ENCODE measurements at regions not wholly inside any gene's neighbourhood (a gene's known extent, or its start where the extent isn't known, plus 50 kb on each side); places are given as distances from the start of the nearest gene placed in this dataset.

DNA sequence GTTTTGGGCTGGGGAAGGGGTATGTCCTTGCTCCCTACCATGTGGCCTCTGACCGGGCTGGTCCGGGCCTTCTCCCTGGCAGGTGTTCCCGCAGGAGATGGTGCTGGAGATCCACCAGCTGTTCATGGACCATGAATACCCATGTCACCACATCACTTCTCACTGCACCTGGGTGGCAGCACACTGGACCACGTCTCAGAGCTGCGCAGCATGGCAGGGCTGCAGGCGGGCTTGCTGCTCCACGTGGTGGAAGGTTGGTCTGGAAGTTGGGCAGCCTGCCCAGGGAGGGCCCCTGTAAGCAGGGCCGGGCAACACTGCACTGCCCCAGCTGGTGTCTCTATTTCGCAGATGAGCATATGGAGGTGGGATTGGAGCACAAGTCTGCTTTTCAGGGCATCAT lies 169.5 kb upstream of the ZNF267 start:
- H3K4me3 ChIP-seq, result no peak overlapping the region
- H3K79me2 ChIP-seq (ENCODE audit: insufficient read depth), result peaks cover 7% of the 10 kb centered on the region
- no peaks in the 10 kb centered on the region for H3K27me3 ChIP-seq (replicated peaks; ENCODE audit: insufficient read depth)
- H3K9me3 ChIP-seq (ENCODE audit: low read depth), result no peaks in the 10 kb centered on the region
- H3K27ac ChIP-seq, result no peak overlapping the region
- H3K36me3 ChIP-seq (ENCODE audit: low read depth), result no peaks in the 10 kb centered on the region
- H3K4me1 ChIP-seq (ENCODE audit: insufficient read depth), result 0 out of 2 replicates have a peak, but pooled peaks cover 3% of the 10 kb centered on the region
- TF ChIP-seq EZH2 (IDR thresholded peaks at IDR 0.05; ENCODE audit: insufficient read depth, poor library complexity, severe bottlenecking) (no peak), EZH2phosphoT487 (IDR thresholded peaks at IDR 0.05; ENCODE audit: insufficient read depth, low read depth) (no peak)
- DNase-seq, result no peak
- no peaks in the 10 kb centered on the region for H4K20me1 ChIP-seq (ENCODE audit: insufficient read depth)
- H3K4me2 ChIP-seq (ENCODE audit: unreplicated experiment), result no peak overlapping the region
- no peaks in the 10 kb centered on the region for H3K9me2 ChIP-seq (ENCODE audit: insufficient read depth)
- in situ Hi-C loops (cut with MboI), result loop anchor here (25.0 kb wide), 2 partner anchors 492 to 742 kb away; partner anchors contain the start of genes PYCARD, PYDC1, SETD1A and TRIM72
- H3F3A ChIP-seq (ENCODE audit: insufficient read depth), result no peaks in the 10 kb centered on the region
- no peak overlapping the region for H2AFZ ChIP-seq
- WGBS, 2 experiments (ENCODE audit: low coverage in 1 of 2, low lambda C conversion rate in 2 of 2, missing lambda C conversion rate in 2 of 2), result 94 to 95% methylated on average over 8 to 9 of the region's 9 CpGs
- H3K9ac ChIP-seq, result no peak overlapping the region

DNA sequence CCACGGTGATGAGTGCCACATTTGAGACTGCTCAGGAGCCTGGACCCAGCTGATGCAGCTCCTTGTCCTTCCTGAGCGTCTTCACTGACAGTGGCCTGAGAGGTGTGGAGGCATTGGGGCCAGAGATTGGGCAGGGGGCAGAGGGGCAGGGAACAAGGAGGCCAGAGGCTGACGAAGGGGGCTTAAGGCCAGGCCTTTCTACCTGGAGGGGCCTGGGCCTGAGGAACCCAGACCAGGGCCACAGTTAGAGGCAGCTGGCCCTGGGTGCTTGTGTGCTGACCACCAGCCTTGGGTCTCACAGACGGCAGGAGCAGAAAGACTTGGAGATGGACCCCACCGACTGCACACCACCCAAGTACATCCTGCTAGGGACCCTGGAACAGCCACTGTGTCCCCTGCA lies 168.2 kb upstream of the ZNF267 start:
- in situ Hi-C loops (cut with MboI), result loop anchor here (25.0 kb wide), 2 partner anchors 493 to 743 kb away; partner anchors contain the start of genes PYCARD, PYDC1, SETD1A and TRIM72
- WGBS, 2 experiments (ENCODE audit: low coverage in 1 of 2, low lambda C conversion rate in 2 of 2, missing lambda C conversion rate in 2 of 2), result 93 to 97% methylated on average over 5 of the region's 5 CpGs
- no peak for TF ChIP-seq EZH2phosphoT487 (IDR thresholded peaks at IDR 0.05; ENCODE audit: insufficient read depth, low read depth)

DNA sequence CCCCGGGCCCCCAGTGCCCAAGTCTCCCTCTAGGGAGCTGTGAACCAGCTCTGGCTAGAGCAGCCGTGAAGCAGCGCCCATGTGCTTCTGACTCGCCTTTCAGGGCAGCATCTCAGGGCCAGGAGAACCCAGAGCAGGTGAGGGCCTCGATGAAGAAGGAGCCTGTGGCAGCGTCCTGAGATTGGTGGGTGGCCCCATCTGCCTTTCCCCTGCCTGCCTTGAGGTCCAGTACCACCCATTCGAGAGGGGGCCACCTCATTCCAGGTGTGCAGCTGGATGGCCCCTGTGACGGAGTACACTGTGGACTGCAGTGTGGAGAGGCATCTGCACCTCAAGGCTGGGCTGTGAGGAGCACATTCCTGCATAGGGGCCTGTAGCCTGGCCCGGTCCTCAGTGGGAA lies 167.3 kb upstream of the ZNF267 start:
- Histone ChIP-seq H3K27ac (no peak overlapping the region), H4K20me1 (ENCODE audit: insufficient read depth) (no peaks in the 10 kb centered on the region), H3F3A (ENCODE audit: insufficient read depth) (no peaks in the 10 kb centered on the region), H3K9ac (no peak overlapping the region), H3K79me2 (ENCODE audit: insufficient read depth) (peaks cover 4% of the 10 kb centered on the region), H3K36me3 (ENCODE audit: low read depth) (no peaks in the 10 kb centered on the region), H2AFZ (no peak overlapping the region), H3K9me2 (ENCODE audit: insufficient read depth) (no peaks in the 10 kb centered on the region), H3K4me1 (ENCODE audit: insufficient read depth) (no peaks in the 10 kb centered on the region), H3K9me3 (ENCODE audit: low read depth) (no peaks in the 10 kb centered on the region), H3K4me2 (ENCODE audit: unreplicated experiment) (no peak overlapping the region), H3K27me3 (replicated peaks; ENCODE audit: insufficient read depth) (no peaks in the 10 kb centered on the region), H3K4me3 (no peak overlapping the region)
- no peak for DNase-seq
- WGBS, 2 experiments (ENCODE audit: low coverage in 1 of 2, low lambda C conversion rate in 2 of 2, missing lambda C conversion rate in 2 of 2), result 85 to 92% methylated on average over 9 of the region's 9 CpGs
- TF ChIP-seq EZH2phosphoT487 (IDR thresholded peaks at IDR 0.05; ENCODE audit: insufficient read depth, low read depth), result no peak
- no peak for TF ChIP-seq EZH2 (IDR thresholded peaks at IDR 0.05; ENCODE audit: insufficient read depth, poor library complexity, severe bottlenecking)
- in situ Hi-C loops (cut with MboI), result loop anchor here (25.0 kb wide), 2 partner anchors 494 to 744 kb away; partner anchors contain the start of genes PYCARD, PYDC1, SETD1A and TRIM72

More for the DNA sequence above, 168.2 kb upstream of the ZNF267 start:
- Histone ChIP-seq H3K27me3 (replicated peaks; ENCODE audit: insufficient read depth) (no peaks in the 10 kb centered on the region), H3F3A (ENCODE audit: insufficient read depth) (no peaks in the 10 kb centered on the region), H4K20me1 (ENCODE audit: insufficient read depth) (no peaks in the 10 kb centered on the region), H3K79me2 (ENCODE audit: insufficient read depth) (peaks cover 7% of the 10 kb centered on the region), H3K9ac (no peak overlapping the region), H3K4me1 (ENCODE audit: insufficient read depth) (0 out of 2 replicates have a peak, but pooled peaks cover 3% of the 10 kb centered on the region), H3K9me3 (ENCODE audit: low read depth) (no peaks in the 10 kb centered on the region), H3K4me3 (no peak overlapping the region), H3K27ac (no peak overlapping the region), H3K36me3 (ENCODE audit: low read depth) (no peaks in the 10 kb centered on the region), H3K4me2 (ENCODE audit: unreplicated experiment) (no peak overlapping the region), H2AFZ (no peak overlapping the region), H3K9me2 (ENCODE audit: insufficient read depth) (no peaks in the 10 kb centered on the region)
- DNase-seq, result no peak

DNA sequence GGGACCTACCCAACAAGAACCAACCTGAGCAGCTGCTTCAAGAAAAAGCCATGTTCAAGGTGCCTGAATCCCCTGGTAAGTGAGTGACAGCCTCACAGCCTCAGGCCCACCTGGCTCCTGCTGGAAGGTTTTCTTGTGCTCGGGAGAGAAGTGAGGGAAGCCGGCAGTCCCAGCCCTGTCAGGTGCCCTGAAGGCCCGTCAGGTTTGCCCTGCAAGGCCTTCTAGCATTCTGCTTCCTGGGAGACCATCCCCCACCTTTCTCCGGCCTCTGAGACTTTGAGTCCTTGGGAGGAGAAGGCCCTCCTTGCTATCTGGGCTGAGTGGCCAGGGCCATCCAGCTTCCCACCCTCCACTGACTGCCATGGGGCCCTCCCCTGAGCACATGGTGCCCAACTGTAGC lies 166.7 kb upstream of the ZNF267 start:
- Histone ChIP-seq H3K9ac (no peak overlapping the region), H3K9me3 (ENCODE audit: low read depth) (no peaks in the 10 kb centered on the region), H3F3A (ENCODE audit: insufficient read depth) (no peaks in the 10 kb centered on the region), H3K27ac (no peak overlapping the region), H4K20me1 (ENCODE audit: insufficient read depth) (no peaks in the 10 kb centered on the region), H3K27me3 (replicated peaks; ENCODE audit: insufficient read depth) (no peaks in the 10 kb centered on the region), H2AFZ (no peak overlapping the region), H3K4me1 (ENCODE audit: insufficient read depth) (no peaks in the 10 kb centered on the region), H3K36me3 (ENCODE audit: low read depth) (no peaks in the 10 kb centered on the region), H3K4me3 (no peak overlapping the region), H3K79me2 (ENCODE audit: insufficient read depth) (no peaks in the 10 kb centered on the region), H3K4me2 (ENCODE audit: unreplicated experiment) (no peak overlapping the region), H3K9me2 (ENCODE audit: insufficient read depth) (no peaks in the 10 kb centered on the region)
- 94 to 97% methylated on average over 4 of the region's 4 CpGs for WGBS, 2 experiments (ENCODE audit: low coverage in 1 of 2, low lambda C conversion rate in 2 of 2, missing lambda C conversion rate in 2 of 2)
- in situ Hi-C loops (cut with MboI), result loop anchor here (25.0 kb wide), 2 partner anchors 495 to 745 kb away; partner anchors contain the start of genes PYCARD, PYDC1, SETD1A and TRIM72
- TF ChIP-seq EZH2 (IDR thresholded peaks at IDR 0.05; ENCODE audit: insufficient read depth, poor library complexity, severe bottlenecking) (no peak), EZH2phosphoT487 (IDR thresholded peaks at IDR 0.05; ENCODE audit: insufficient read depth, low read depth) (no peak)
- no peak for DNase-seq

All from GM23248 (cell line).